Smooth muscle cell (in vitro differentiated cells): ENCODE measurements at regions not wholly inside any gene's neighbourhood (a gene's known extent, or its start where the extent isn't known, plus 50 kb on each side); places are given as distances from the start of the nearest gene placed in this dataset.

Experiments used
- DNase-seq: peaks from one replicate; lab custom pipeline; 2025; ENCODE audit not compliant: unreplicated experiment; lab: John Stamatoyannopoulos, UW
- H2AFZ ChIP-seq: fragments of 200-600 bp; sonication (generic); 2 replicates; pipeline ENCODE4 v1.6.0; 2016; ENCODE audit warnings: antibody characterized with exemption, low read depth, mild to moderate bottlenecking
- H3F3A ChIP-seq: fragments of 200-600 bp; sonication (generic); 2 replicates; pipeline ENCODE4 v1.6.0; 2017; ENCODE audit warnings: antibody characterized with exemption, low read depth
- H3K27ac ChIP-seq: fragments of 200-600 bp; sonication (generic); 2 replicates; pipeline ENCODE4 v1.5.1; 2016; ENCODE audit warnings: low read depth, mild to moderate bottlenecking
- H3K27me3 ChIP-seq: fragments of 200-600 bp; sonication (generic); 2 replicates; pipeline ENCODE4 v1.6.1; 2016; ENCODE audit warnings: low read depth, mild to moderate bottlenecking
- H3K36me3 ChIP-seq: fragments of 200-600 bp; sonication (generic); 2 replicates; pipeline ENCODE4 v1.5.1; 2016; ENCODE audit warnings: low read depth
- H3K4me1 ChIP-seq: fragments of 200-600 bp; sonication (generic); 2 replicates; pipeline ENCODE4 v1.5.1; 2016; ENCODE audit warnings: low read depth
- H3K4me2 ChIP-seq: fragments of 200-600 bp; sonication (generic); 2 replicates; pipeline ENCODE4 v1.6.0; 2016; ENCODE audit warnings: mild to moderate bottlenecking
- H3K4me3 ChIP-seq: fragments of 200-600 bp; sonication (generic); 2 replicates; pipeline ENCODE4 v1.5.1; 2016; ENCODE audit warnings: mild to moderate bottlenecking
- H3K79me2 ChIP-seq: fragments of 200-600 bp; sonication (generic); 2 replicates; pipeline ENCODE4 v1.6.0; 2016; ENCODE audit warnings: low read depth, mild to moderate bottlenecking
- H3K9ac ChIP-seq: fragments of 200-600 bp; sonication (generic); 2 replicates; pipeline ENCODE4 v1.6.0; 2016; ENCODE audit warnings: low read depth
- H3K9me3 ChIP-seq: fragments of 200-600 bp; sonication (generic); replicated peaks from 2 replicates; pipeline ENCODE4 v1.5.1; 2016; ENCODE audit warnings: low read depth
- H4K20me1 ChIP-seq: fragments of 200-600 bp; sonication (generic); 2 replicates; pipeline ENCODE4 v1.6.0; 2016; ENCODE audit warnings: low read depth
- CTCF ChIP-seq: fragments of 200-600 bp; sonication (generic); IDR thresholded peaks from 2 replicates; pipeline ENCODE4 v1.5.1; 2017; ENCODE audit warnings: borderline replicate concordance, mild to moderate bottlenecking, antibody characterized with exemption; ENCODE audit not compliant: insufficient read depth, poor library complexity, severe bottlenecking
- WGBS: methylation state at CpG from one replicate; pipeline ENCODE4 v1.1.7; 2016; ENCODE audit warnings: low lambda C conversion rate; 5-methylcytosine and 5-hydroxymethylcytosine counted together

GRCh38 chr9:134228649-134229048 is 64.3 kb upstream of the RNU6ATAC start:
- DNase-seq = no peak
- Histone ChIP-seq H3K4me1 (no peaks in the 10 kb centered on the region), H3F3A (no peaks in the 10 kb centered on the region), H3K9ac (no peak overlapping the region), H3K4me2 (no peak overlapping the region), H3K4me3 (no peak overlapping the region), H3K36me3 (no peaks in the 10 kb centered on the region), H3K79me2 (no peaks in the 10 kb centered on the region), H2AFZ (no peak overlapping the region), H3K9me3 (no peaks in the 10 kb centered on the region), H3K27ac (no peak overlapping the region), H4K20me1 (no peaks in the 10 kb centered on the region), H3K27me3 (no peaks in the 10 kb centered on the region)
- 85% methylated on average over 7 of the region's 8 CpGs for WGBS
- TF ChIP-seq CTCF = no peak

- 93% methylated on average over 22 of the region's 23 CpGs for WGBS
- Histone ChIP-seq H2AFZ (no peak overlapping the region), H3K27ac (no peak overlapping the region), H3K9me3 (no peaks in the 10 kb centered on the region), H4K20me1 (no peaks in the 10 kb centered on the region), H3K4me3 (no peak overlapping the region), H3K4me1 (no peaks in the 10 kb centered on the region), H3K4me2 (no peak overlapping the region), H3K9ac (no peak overlapping the region), H3F3A (no peaks in the 10 kb centered on the region), H3K36me3 (no peaks in the 10 kb centered on the region), H3K27me3 (no peaks in the 10 kb centered on the region), H3K79me2 (no peaks in the 10 kb centered on the region)
- TF ChIP-seq CTCF = no peak
- DNase-seq = no peak
These were observed 65.2 kb upstream of the RNU6ATAC start for GRCh38 chr9:134229466-134230091.

- Histone ChIP-seq H3K9ac (no peak overlapping the region), H3K9me3 (no peaks in the 10 kb centered on the region), H3K4me1 (no peaks in the 10 kb centered on the region), H3K4me2 (no peak overlapping the region), H4K20me1 (no peaks in the 10 kb centered on the region), H3K36me3 (no peaks in the 10 kb centered on the region), H3K79me2 (no peaks in the 10 kb centered on the region), H3K27ac (no peak overlapping the region), H3K4me3 (no peak overlapping the region), H2AFZ (no peak overlapping the region), H3F3A (no peaks in the 10 kb centered on the region), H3K27me3 (no peaks in the 10 kb centered on the region)
- 94% methylated on average over 28 of the region's 28 CpGs for WGBS
- DNase-seq = no peak
- no peak for TF ChIP-seq CTCF
These were observed 66.0 kb upstream of the RNU6ATAC start for GRCh38 chr9:134230092-134230941.

- Histone ChIP-seq H3F3A (no peaks in the 10 kb centered on the region), H3K27ac (no peak overlapping the region), H3K4me3 (no peak overlapping the region), H2AFZ (no peak overlapping the region), H3K4me1 (no peaks in the 10 kb centered on the region), H3K36me3 (no peaks in the 10 kb centered on the region), H3K9me3 (no peaks in the 10 kb centered on the region), H3K9ac (no peak overlapping the region), H3K79me2 (no peaks in the 10 kb centered on the region), H3K27me3 (no peaks in the 10 kb centered on the region), H4K20me1 (no peaks in the 10 kb centered on the region), H3K4me2 (no peak overlapping the region)
- 91% methylated on average over 14 of the region's 14 CpGs for WGBS
- no peak for DNase-seq
- TF ChIP-seq CTCF = no peak
These were observed 66.6 kb upstream of the RNU6ATAC start for GRCh38 chr9:134230942-134231325.
